ENCODE measurements at regions not wholly inside any gene's neighbourhood (a gene's known extent, or its start where the extent isn't known, plus 50 kb on each side); places are given as distances from the start of the nearest gene placed in this dataset.

DNA sequence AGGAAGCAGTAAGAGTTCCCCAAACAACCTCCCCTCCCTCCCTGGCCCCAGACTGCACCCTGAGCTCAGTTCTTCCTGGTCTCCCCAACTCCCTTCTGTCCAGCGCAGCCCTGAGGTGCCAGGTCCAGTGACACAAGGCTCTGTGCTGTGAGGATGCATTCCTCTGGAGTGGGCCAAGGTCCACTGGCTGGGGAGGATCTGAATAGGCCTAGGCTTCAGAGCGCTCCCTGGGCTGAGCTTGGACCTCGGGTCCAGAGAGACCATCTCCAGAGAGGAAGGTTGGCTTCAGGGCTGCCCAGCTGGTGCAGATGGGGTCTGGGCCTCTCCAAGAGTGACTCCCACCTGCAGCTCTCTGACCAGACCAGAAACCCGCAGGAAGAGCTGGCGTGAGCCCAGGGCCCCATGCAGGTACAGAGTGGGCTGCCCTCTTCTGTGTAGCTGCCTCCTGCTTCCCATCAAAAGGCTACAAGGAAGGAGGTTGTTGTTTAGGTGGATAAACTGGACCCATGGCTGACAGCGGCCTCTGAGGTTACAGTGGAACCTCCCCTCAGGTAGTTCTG, 52.3 kb upstream of the MLN start:
- TF ChIP-seq, protein P1, sequence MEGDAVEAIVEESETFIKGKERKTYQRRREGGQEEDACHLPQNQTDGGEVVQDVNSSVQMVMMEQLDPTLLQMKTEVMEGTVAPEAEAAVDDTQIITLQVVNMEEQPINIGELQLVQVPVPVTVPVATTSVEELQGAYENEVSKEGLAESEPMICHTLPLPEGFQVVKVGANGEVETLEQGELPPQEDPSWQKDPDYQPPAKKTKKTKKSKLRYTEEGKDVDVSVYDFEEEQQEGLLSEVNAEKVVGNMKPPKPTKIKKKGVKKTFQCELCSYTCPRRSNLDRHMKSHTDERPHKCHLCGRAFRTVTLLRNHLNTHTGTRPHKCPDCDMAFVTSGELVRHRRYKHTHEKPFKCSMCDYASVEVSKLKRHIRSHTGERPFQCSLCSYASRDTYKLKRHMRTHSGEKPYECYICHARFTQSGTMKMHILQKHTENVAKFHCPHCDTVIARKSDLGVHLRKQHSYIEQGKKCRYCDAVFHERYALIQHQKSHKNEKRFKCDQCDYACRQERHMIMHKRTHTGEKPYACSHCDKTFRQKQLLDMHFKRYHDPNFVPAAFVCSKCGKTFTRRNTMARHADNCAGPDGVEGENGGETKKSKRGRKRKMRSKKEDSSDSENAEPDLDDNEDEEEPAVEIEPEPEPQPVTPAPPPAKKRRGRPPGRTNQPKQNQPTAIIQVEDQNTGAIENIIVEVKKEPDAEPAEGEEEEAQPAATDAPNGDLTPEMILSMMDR (conservative IDR thresholded peaks at IDR 0.05 in 1 of 2, IDR thresholded peaks at IDR 0.05 in 1 of 2; ENCODE audit: extremely low read depth in 1 of 2, insufficient read depth in 1 of 2, low read depth in 1 of 2, low read length in 2 of 2): no peak
- TF ChIP-seq EZH2 (IDR thresholded peaks at IDR 0.05; ENCODE audit: borderline replicate concordance, low read length): no peak
